Endometrium (tissue), 2 donors: ENCODE measurements at regions not wholly inside any gene's neighbourhood (a gene's known extent, or its start where the extent isn't known, plus 50 kb on each side); places are given as distances from the start of the nearest gene placed in this dataset.
A peak's percentile ranks its signal among the peaks of the same experiment; 100 is the strongest.
"Not testable (repeated sequence)": the region's sequence is repeated elsewhere in the genome, so short reads cannot be mapped to it uniquely, and the experiment has no call there.

Experiments
- FAIRE-seq: peaks from 2 replicates; lab custom pipeline; 2012; peaks lifted over from hg19 to GRCh38; lab: Jason Lieb, UNC
- donor health status: control.
- donor health status: control.

GRCh38 chr5:33153372-33153771, 287.4 kb upstream of the TARS1 start:
- FAIRE-seq: no peak

DNA sequence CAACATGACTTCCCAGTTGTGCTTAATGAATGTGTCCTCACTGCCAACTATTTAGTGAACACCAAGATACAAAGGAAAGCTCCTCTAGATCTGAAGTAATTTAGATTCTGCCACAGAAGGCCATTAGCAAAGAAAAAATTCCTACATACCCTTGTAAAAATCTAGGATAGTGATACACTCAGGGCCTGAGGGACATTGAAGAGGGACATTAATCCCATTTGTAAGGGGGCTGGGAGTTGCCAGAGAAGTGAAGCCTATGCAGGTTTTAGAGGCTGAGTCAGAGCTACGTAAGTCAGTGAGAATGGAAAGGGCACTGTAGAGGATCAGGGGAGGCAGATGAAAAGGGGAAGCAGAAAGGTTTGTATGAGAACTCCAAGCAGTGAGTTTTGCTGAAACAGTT, 286.9 kb upstream of the TARS1 start:
- FAIRE-seq: no peak

DNA sequence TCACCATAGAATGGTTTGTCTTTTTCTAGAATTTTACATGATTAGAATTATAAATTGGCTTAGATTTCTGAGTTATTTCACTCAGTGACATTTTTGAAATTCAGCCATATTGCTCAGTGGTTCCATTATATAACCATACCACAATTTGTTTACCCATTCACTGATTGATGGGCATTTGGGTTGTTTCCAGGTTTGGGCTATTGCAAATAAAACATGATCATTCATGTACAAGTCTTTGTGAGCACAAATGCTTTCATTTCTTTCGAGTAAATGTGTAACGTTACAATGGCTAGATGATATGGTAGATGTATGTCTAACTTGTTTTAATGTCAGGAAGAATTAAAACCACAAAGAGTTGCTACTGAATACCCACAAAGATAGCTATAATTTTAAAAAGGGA, 279.9 kb upstream of the TARS1 start:
- FAIRE-seq: no peak

DNA sequence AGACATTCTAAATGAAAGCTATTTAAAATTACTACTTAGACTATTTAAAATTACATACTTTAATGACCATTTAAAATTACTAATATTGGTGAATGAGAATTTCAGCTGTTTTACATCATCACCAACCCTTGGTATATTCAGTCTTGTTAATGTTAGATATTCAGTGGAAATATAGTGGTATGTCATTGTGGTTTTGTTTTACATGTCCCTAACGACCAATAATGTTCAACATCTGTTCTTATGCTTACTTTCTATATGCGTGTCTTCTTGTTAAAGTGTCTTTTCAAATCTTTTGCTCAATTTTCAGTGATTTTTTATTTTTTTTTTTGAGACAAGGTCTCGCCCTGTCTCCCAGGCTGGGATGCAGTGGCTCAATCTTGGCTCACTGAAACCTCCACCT, 279.3 kb upstream of the TARS1 start:
- no peak for FAIRE-seq

DNA sequence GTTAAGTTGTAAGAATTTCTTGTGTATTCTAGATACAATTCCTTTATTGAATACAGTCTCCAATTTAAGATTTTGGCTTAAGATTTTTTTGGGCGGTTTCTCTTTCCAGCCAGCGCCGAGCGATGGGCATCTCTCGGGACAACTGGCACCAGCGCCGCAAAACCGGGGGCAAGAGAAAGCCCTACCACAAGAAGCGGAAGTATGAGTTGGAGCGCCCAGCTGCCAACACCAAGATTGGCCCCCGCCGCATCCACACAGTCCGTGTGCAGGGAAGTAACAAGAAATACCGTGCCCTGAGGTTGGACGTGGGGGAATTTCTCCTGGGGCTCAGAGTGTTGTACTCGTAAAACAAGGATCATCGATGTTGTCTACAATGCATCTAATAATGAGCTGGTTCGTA, 278.7 kb upstream of the TARS1 start:
- FAIRE-seq: no peak

DNA sequence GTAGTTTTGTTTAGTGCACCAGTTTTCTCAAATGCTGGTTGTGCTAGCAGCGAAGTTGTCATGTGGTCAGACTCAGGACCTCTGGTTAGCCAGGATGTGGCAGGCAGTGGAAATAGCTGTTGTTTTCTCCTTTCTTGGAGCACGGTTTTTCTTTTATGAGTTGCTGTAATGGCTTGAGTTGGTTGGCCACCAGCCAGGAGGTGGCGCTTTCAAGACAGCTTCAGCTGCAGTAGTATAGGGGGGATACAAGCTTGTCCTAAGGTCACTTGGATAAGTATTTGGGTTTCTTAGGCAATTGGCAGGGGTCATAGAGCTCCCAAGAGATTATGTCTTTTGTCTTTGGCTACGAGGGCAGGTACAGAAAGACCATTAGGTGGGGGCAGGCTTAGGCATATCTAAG, 274.2 kb upstream of the TARS1 start:
- FAIRE-seq: no peak

DNA sequence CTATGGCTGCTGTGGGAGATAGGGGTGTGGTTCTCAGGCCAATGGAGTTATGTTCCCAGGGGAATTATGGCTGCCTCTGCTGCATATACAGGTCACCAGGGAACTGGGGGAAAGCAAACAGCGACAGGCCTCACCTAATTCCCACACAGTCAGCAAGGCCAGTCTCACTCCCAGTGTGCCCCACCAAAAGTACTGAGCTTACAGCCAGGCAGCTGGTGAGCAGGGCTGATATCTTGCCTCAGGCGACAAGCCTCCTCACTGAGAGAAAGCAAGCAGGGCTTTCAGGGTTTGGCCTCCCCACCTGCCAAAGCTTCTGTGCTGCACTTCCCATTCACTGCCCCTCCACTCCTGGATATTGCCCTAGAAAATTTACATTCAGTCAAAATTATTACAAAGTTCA, 273.8 kb upstream of the TARS1 start:
- FAIRE-seq: no peak

- no peak for FAIRE-seq
Observed at GRCh38 chr5:33167541-33167940, 273.2 kb upstream of the TARS1 start.

DNA sequence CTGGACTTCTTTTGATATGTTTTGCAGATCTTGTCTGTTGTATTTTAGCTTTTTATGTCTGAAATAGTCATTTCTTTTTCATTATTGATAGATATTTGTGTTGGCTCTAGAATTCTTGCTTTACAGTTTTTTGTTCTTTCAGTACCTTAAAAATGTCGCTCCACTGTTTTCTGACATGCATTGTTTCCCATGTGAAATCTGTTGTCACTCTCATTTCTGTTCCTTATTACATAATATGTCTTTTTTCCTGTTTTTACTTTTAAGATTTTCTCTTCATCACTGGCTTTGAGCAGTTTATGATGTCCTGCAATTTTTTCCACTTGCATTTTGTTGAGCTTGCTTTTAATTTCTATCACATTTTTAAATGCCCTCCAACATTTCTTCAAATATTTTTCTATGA, 270.4 kb upstream of the TARS1 start:
- no peak for FAIRE-seq

GRCh38 chr5:33174383-33174782, 266.4 kb upstream of the TARS1 start:
- no peak for FAIRE-seq

- FAIRE-seq: no peak
Observed at GRCh38 chr5:33179301-33179700, 261.5 kb upstream of the TARS1 start.

DNA sequence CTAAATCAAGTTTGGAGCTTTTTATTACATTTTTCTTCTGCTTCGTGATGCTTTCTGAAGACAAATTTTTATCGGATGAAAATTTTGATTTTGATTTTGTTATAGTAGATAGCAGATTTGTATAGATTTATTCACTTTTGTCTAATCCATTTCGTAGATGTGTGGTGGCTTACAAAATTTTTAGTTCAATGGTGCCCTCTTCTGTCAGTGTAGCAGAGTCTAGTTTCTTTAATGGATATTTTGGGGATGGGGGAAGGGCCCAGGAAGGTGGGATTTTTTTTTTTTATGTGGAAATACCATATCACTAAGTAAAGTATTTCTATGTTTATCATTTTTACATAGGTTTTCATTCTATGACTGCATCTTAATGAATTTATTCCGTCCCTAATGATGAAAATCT, 259.9 kb upstream of the TARS1 start:
- FAIRE-seq: peak; percentile 94

DNA sequence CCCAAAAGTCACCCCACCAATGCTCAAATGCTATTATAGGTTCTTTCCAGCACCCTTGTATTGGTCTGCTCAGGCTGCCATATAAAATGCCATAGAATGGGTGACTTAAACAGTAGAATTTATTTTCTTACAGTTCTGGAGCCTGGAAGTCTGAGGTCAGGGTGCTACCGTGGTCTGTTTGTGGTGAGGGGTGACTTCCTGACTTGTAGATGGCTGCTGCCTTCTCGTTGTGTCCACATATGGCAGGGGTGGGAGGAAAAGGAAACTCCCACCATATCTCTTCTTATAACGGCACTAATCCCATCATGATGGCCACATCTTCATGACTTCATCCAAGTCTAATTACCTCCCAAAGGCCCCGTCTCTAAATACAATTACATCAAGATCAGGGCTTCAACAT, 257.8 kb upstream of the TARS1 start:
- FAIRE-seq: no peak

GRCh38 chr5:33184367-33184766, 256.4 kb upstream of the TARS1 start:
- no peak for FAIRE-seq

GRCh38 chr5:33188089-33188488, 252.7 kb upstream of the TARS1 start:
- no peak for FAIRE-seq

- no peak for FAIRE-seq
Observed at GRCh38 chr5:33194914-33195313, 245.9 kb upstream of the TARS1 start.

- peak; percentile 70 for FAIRE-seq
Observed at GRCh38 chr5:33195431-33196165, 245.2 kb upstream of the TARS1 start.

DNA sequence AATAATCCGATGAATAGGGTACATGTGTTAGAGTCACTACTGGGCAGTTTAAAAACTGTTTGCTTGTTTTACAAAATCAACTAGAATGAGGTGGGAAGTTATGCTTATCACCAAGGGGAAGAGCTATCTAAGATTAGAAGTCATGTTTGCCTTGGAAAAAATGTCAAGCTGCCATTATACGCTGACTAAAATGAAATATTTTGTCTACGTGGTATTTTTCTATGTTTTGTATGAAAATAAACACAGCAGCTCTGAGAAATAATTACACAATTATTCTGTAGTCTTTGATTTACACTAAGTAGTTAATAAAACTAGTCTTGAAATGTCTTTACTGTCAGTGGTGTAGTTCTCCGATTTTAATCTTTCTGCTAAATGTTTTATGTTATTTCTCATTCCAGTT, 241.9 kb upstream of the TARS1 start:
- FAIRE-seq: no peak

DNA sequence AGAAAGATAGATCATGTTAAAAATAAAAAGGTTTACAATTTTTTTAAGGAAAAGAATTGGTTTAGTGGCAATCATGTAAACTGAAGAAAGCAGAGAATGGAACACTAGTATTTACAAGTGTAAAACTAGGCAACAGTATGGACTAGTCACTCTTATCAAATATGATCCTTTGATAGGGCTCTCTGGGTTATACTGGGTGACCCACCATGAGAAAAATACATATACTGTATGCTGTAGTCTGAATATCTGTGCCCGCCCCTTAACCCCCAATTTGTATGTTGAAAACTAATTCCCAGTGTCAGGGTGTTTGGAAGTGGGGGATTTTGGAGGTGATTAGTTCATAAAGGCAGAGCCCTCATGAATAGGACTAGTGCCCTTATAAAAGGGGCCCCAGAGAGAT, 236.8 kb upstream of the TARS1 start:
- no peak for FAIRE-seq

DNA sequence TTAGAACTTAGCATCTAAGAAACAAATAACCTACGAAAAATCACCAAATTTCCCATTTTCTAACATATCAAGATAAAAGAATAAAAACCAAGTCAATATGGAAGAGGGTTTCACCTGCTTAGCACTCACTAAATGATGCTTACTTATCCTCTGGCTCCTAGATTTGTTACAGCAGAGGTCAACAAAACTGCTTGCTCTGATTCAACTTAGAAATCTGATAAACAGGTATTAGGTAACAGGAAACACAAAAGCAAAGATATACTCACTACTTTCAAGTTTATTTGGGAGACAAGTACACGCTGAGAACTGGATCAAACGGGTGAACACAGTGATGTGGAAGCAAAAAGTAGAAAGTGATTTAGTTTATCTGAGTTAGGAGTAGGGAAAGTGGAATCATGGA, 235.7 kb upstream of the TARS1 start:
- no peak for FAIRE-seq

GRCh38 chr5:33205727-33206410, 234.9 kb upstream of the TARS1 start:
- FAIRE-seq: no peak

- no peak for FAIRE-seq
Observed at GRCh38 chr5:33206962-33207506, 233.7 kb upstream of the TARS1 start.

- no peak for FAIRE-seq
Observed at GRCh38 chr5:33209252-33209651, 231.5 kb upstream of the TARS1 start.

- FAIRE-seq: not testable (repeated sequence)
Observed at GRCh38 chr5:33210221-33210620, 230.5 kb upstream of the TARS1 start.
